G401.6 (cell line): ENCODE measurements at regions not wholly inside any gene's neighbourhood (a gene's known extent, or its start where the extent isn't known, plus 50 kb on each side); places are given as distances from the start of the nearest gene placed in this dataset.

ENCODE experiments used
- FAIRE-seq: peaks from 2 replicates; lab custom pipeline; 2012; peaks lifted over from hg19 to GRCh38; lab: Jason Lieb, UNC

GRCh38 chr3:107235193-107235927 lies 141.9 kb upstream of the CCDC54 start:
- no peak for FAIRE-seq

GRCh38 chr3:107235928-107236315 lies 141.3 kb upstream of the CCDC54 start:
- peak; percentile 60 for FAIRE-seq

GRCh38 chr3:107236655-107237337 lies 140.4 kb upstream of the CCDC54 start:
- FAIRE-seq = no peak

GRCh38 chr3:107238787-107239186 lies 138.5 kb upstream of the CCDC54 start:
- no peak for FAIRE-seq

- no peak for FAIRE-seq
Observed at GRCh38 chr3:107239703-107240102, 137.5 kb upstream of the CCDC54 start.

- no peak for FAIRE-seq
Observed at GRCh38 chr3:107240183-107241091, 136.8 kb upstream of the CCDC54 start.

GRCh38 chr3:107241217-107241616 lies 136.0 kb upstream of the CCDC54 start:
- no peak for FAIRE-seq

- no peak for FAIRE-seq
Observed at GRCh38 chr3:107242579-107242978, 134.7 kb upstream of the CCDC54 start.

GRCh38 chr3:107247116-107247515 lies 130.1 kb upstream of the CCDC54 start:
- no peak for FAIRE-seq

- no peak for FAIRE-seq
Observed at GRCh38 chr3:107249132-107249531, 128.1 kb upstream of the CCDC54 start.

GRCh38 chr3:107250221-107250620 lies 127.0 kb upstream of the CCDC54 start:
- FAIRE-seq = no peak

GRCh38 chr3:107251819-107252218 lies 125.4 kb upstream of the CCDC54 start:
- no peak for FAIRE-seq

GRCh38 chr3:107256963-107257362 lies 120.3 kb upstream of the CCDC54 start:
- FAIRE-seq = no peak

GRCh38 chr3:107258300-107258699 lies 118.9 kb upstream of the CCDC54 start:
- FAIRE-seq = no peak

GRCh38 chr3:107260207-107260606 lies 117.0 kb upstream of the CCDC54 start:
- no peak for FAIRE-seq

GRCh38 chr3:107263269-107264021 lies 113.8 kb upstream of the CCDC54 start:
- FAIRE-seq = no peak

- FAIRE-seq = no peak
Observed at GRCh38 chr3:107264888-107265287, 112.4 kb upstream of the CCDC54 start.

- FAIRE-seq = no peak
Observed at GRCh38 chr3:107265526-107265925, 111.7 kb upstream of the CCDC54 start.

- no peak for FAIRE-seq
Observed at GRCh38 chr3:107268469-107268868, 108.8 kb upstream of the CCDC54 start.

GRCh38 chr3:107269136-107269535 lies 108.1 kb upstream of the CCDC54 start:
- no peak for FAIRE-seq

- FAIRE-seq = no peak
Observed at GRCh38 chr3:107271787-107272387, 105.4 kb upstream of the CCDC54 start.

- FAIRE-seq = no peak
Observed at GRCh38 chr3:107272471-107272870, 104.8 kb upstream of the CCDC54 start.
